Liver (tissue), 8 donors: ENCODE measurements at regions not wholly inside any gene's neighbourhood (a gene's known extent, or its start where the extent isn't known, plus 50 kb on each side); places are given as distances from the start of the nearest gene placed in this dataset.

Experiments used
- DNase-seq: peaks from one replicate; pipeline ENCODE4 v3.0.0-alpha.2; 2017; ENCODE audit warnings: low spot score
- H3K27ac ChIP-seq, 2 donors: one replicate each; pipeline ENCODE4 v1.7.0; 2013; ENCODE audit warnings: inconsistent platforms in 2 of 2, low read length in 2 of 2, control low read depth in 1 of 2, low read depth in 1 of 2, mild to moderate bottlenecking in 1 of 2
- H3K27me3 ChIP-seq, 4 donors: one replicate each; pipeline versions ENCODE4 v1.6.1 to v1.7.0; 2013; ENCODE audit warnings: low read length in 3 of 4, inconsistent platforms in 1 of 4, mild to moderate bottlenecking in 1 of 4, moderate library complexity in 1 of 4; ENCODE audit not compliant: control insufficient read depth in 4 of 4, insufficient read depth in 4 of 4
- H3K36me3 ChIP-seq, 4 donors: one replicate each; pipeline versions ENCODE4 v1.6.1 to v1.7.0; 2013; ENCODE audit warnings: low read length in 3 of 4, mild to moderate bottlenecking in 3 of 4, low read depth in 1 of 4, moderate library complexity in 1 of 4; ENCODE audit not compliant: control insufficient read depth in 4 of 4, insufficient read depth in 3 of 4
- H3K4me1 ChIP-seq, 4 donors: one replicate each; pipeline versions ENCODE4 v1.6.1 to v1.7.0; 2013; ENCODE audit warnings: low read length in 3 of 4, mild to moderate bottlenecking in 3 of 4, moderate library complexity in 1 of 4; ENCODE audit not compliant: control insufficient read depth in 4 of 4, insufficient read depth in 4 of 4
- H3K4me3 ChIP-seq, 3 donors: one replicate each; pipeline versions ENCODE4 v1.6.1 to v1.7.0; 2013; ENCODE audit warnings: low read length in 3 of 3, control low read depth in 1 of 3, low read depth in 1 of 3, mild to moderate bottlenecking in 1 of 3
- H3K9ac ChIP-seq, 2 donors: one replicate each; pipeline ENCODE4 v1.7.0; 2013; ENCODE audit warnings: low read length in 2 of 2, mild to moderate bottlenecking in 2 of 2, moderate library complexity in 2 of 2, control low read depth in 1 of 2, low read depth in 1 of 2
- H3K9me3 ChIP-seq, 4 donors: one replicate each; pipeline versions ENCODE4 v1.6.1 to v1.7.0; 2013; ENCODE audit warnings: low read length in 3 of 4; ENCODE audit not compliant: control insufficient read depth in 4 of 4
- ATF3 ChIP-seq: IDR thresholded peaks from 2 replicates; pipeline ENCODE4 v1.6.1; 2016; ENCODE audit warnings: antibody characterized with exemption
- EGR1 ChIP-seq, 2 donors: IDR thresholded peaks; 2 replicates each; pipeline ENCODE4 v1.6.1; 2016 to 2018; ENCODE audit warnings: antibody characterized with exemption in 2 of 2, low read depth in 2 of 2
- FOXA1 ChIP-seq: IDR thresholded peaks from 2 replicates; pipeline ENCODE4 v1.6.1; 2016; ENCODE audit warnings: antibody characterized with exemption
- FOXA2 ChIP-seq: IDR thresholded peaks from 2 replicates; pipeline ENCODE4 v1.6.1; 2016; ENCODE audit warnings: antibody characterized with exemption
- GABPA ChIP-seq, 2 donors: IDR thresholded peaks in 1 of 2; conservative IDR thresholded peaks in 1 of 2; 2 replicates each; pipeline ENCODE4 v1.6.1; 2016; ENCODE audit warnings: antibody characterized with exemption in 2 of 2, mild to moderate bottlenecking in 1 of 2, moderate library complexity in 1 of 2
- HNF4A ChIP-seq, 2 donors: conservative IDR thresholded peaks; 2 replicates each; pipeline ENCODE4 v1.6.1; 2016; ENCODE audit warnings: antibody characterized with exemption in 2 of 2, mild to moderate bottlenecking in 2 of 2
- HNF4G ChIP-seq: IDR thresholded peaks from 2 replicates; pipeline ENCODE4 v1.6.1; 2016; ENCODE audit warnings: antibody characterized with exemption
- MAX ChIP-seq: IDR thresholded peaks from 2 replicates; pipeline ENCODE4 v1.6.1; 2016; ENCODE audit warnings: antibody characterized with exemption
- NR2F2 ChIP-seq: IDR thresholded peaks from 2 replicates; pipeline ENCODE4 v1.6.1; 2016; ENCODE audit warnings: antibody characterized with exemption
- SP1 ChIP-seq: IDR thresholded peaks from 2 replicates; pipeline ENCODE4 v1.6.1; 2018; ENCODE audit warnings: antibody characterized with exemption, mild to moderate bottlenecking
- TAF1 ChIP-seq: conservative IDR thresholded peaks from 2 replicates; pipeline ENCODE4 v1.6.1; 2016; ENCODE audit warnings: antibody characterized with exemption, mild to moderate bottlenecking
- YY1 ChIP-seq: IDR thresholded peaks from 2 replicates; pipeline ENCODE4 v1.6.1; 2016; ENCODE audit warnings: antibody characterized with exemption, mild to moderate bottlenecking
- whole genome bisulfite sequencing: extraction: QIAGEN DNeasy Blood & Tissue Kit; methylation state at CpG from one replicate; pipeline ENCODE4 v1.1.7; 2013; 5-methylcytosine and 5-hydroxymethylcytosine counted together
- TF ChIP-seq, protein P1 (sequence below): fragments of 150-350 bp; IDR thresholded peaks from 2 replicates; pipeline ENCODE4 v1.5.1; 2017; ENCODE audit warnings: improper control_type of control experiment, low read depth, low read length; ENCODE audit not compliant: missing input control
- TF ChIP-seq, protein P2 (sequence below): IDR thresholded peaks from 2 replicates; pipeline ENCODE4 v1.6.1; 2016; ENCODE audit warnings: antibody characterized with exemption, mild to moderate bottlenecking
- TF ChIP-seq, protein P3 (sequence below): IDR thresholded peaks from 2 replicates; pipeline ENCODE4 v1.6.1; 2016; ENCODE audit warnings: antibody characterized with exemption
- donor health status: healthy.
- donor health status: healthy.
- donor health status: healthy.
- donor health status: healthy.
- donor health status: healthy.

GRCh38 chr4:8725845-8726244 is 133.3 kb downstream of the CPZ start:
- 53% methylated on average over 10 of the region's 10 CpGs for WGBS
- Histone ChIP-seq H3K36me3 (no peaks in the 10 kb centered on the region), H3K9me3 (no peaks in the 10 kb centered on the region), H3K9ac (no peak overlapping the region), H3K4me3 (no peak overlapping the region), H3K27me3 (peaks cover 0 to 3% (median 0%) of the 10 kb centered on the region in 4 donors), H3K4me1 (no peaks in the 10 kb centered on the region), H3K27ac (no peak overlapping the region)
- TF ChIP-seq YY1 = no peak
- TF ChIP-seq MAX = no peak
- TF ChIP-seq, protein P1, sequence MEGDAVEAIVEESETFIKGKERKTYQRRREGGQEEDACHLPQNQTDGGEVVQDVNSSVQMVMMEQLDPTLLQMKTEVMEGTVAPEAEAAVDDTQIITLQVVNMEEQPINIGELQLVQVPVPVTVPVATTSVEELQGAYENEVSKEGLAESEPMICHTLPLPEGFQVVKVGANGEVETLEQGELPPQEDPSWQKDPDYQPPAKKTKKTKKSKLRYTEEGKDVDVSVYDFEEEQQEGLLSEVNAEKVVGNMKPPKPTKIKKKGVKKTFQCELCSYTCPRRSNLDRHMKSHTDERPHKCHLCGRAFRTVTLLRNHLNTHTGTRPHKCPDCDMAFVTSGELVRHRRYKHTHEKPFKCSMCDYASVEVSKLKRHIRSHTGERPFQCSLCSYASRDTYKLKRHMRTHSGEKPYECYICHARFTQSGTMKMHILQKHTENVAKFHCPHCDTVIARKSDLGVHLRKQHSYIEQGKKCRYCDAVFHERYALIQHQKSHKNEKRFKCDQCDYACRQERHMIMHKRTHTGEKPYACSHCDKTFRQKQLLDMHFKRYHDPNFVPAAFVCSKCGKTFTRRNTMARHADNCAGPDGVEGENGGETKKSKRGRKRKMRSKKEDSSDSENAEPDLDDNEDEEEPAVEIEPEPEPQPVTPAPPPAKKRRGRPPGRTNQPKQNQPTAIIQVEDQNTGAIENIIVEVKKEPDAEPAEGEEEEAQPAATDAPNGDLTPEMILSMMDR = no peak
- TF ChIP-seq, protein P2, sequence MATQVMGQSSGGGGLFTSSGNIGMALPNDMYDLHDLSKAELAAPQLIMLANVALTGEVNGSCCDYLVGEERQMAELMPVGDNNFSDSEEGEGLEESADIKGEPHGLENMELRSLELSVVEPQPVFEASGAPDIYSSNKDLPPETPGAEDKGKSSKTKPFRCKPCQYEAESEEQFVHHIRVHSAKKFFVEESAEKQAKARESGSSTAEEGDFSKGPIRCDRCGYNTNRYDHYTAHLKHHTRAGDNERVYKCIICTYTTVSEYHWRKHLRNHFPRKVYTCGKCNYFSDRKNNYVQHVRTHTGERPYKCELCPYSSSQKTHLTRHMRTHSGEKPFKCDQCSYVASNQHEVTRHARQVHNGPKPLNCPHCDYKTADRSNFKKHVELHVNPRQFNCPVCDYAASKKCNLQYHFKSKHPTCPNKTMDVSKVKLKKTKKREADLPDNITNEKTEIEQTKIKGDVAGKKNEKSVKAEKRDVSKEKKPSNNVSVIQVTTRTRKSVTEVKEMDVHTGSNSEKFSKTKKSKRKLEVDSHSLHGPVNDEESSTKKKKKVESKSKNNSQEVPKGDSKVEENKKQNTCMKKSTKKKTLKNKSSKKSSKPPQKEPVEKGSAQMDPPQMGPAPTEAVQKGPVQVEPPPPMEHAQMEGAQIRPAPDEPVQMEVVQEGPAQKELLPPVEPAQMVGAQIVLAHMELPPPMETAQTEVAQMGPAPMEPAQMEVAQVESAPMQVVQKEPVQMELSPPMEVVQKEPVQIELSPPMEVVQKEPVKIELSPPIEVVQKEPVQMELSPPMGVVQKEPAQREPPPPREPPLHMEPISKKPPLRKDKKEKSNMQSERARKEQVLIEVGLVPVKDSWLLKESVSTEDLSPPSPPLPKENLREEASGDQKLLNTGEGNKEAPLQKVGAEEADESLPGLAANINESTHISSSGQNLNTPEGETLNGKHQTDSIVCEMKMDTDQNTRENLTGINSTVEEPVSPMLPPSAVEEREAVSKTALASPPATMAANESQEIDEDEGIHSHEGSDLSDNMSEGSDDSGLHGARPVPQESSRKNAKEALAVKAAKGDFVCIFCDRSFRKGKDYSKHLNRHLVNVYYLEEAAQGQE = no peak
- TF ChIP-seq TAF1 = no peak
- no peak for TF ChIP-seq HNF4A (conservative IDR thresholded peaks at IDR 0.05)
- TF ChIP-seq FOXA1 = no peak
- no peak for TF ChIP-seq EGR1 (IDR thresholded peaks at IDR 0.05; ENCODE audit: low read depth in 2 of 2)
- TF ChIP-seq, protein P3, sequence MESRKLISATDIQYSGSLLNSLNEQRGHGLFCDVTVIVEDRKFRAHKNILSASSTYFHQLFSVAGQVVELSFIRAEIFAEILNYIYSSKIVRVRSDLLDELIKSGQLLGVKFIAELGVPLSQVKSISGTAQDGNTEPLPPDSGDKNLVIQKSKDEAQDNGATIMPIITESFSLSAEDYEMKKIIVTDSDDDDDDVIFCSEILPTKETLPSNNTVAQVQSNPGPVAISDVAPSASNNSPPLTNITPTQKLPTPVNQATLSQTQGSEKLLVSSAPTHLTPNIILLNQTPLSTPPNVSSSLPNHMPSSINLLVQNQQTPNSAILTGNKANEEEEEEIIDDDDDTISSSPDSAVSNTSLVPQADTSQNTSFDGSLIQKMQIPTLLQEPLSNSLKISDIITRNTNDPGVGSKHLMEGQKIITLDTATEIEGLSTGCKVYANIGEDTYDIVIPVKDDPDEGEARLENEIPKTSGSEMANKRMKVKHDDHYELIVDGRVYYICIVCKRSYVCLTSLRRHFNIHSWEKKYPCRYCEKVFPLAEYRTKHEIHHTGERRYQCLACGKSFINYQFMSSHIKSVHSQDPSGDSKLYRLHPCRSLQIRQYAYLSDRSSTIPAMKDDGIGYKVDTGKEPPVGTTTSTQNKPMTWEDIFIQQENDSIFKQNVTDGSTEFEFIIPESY = no peak
- no peak for TF ChIP-seq FOXA2
- TF ChIP-seq GABPA (IDR thresholded peaks at IDR 0.05 in 1 of 2, conservative IDR thresholded peaks at IDR 0.05 in 1 of 2) = no peak
- TF ChIP-seq NR2F2 = no peak
- TF ChIP-seq HNF4G = no peak
- no peak for TF ChIP-seq SP1
- TF ChIP-seq ATF3 = no peak
- no peak for DNase-seq
